GM23338 (cell line): ENCODE measurements at regions not wholly inside any gene's neighbourhood (a gene's known extent, or its start where the extent isn't known, plus 50 kb on each side); places are given as distances from the start of the nearest gene placed in this dataset.

ENCODE experiments used
- ATAC-seq: fragments of 200-7000 bp; cut with Tn5 transposase; 3 replicates; pipeline ENCODE4 v1.9.1; 2020
- DNase-seq: peaks from one replicate; pipeline ENCODE4 v3.0.0-alpha.2; 2015; ENCODE audit warnings: low spot score
- H2AFZ ChIP-seq: fragments of 200-600 bp; sonication (generic); 2 replicates; pipeline ENCODE4 v1.8.0; 2016; ENCODE audit warnings: antibody characterized with exemption, mild to moderate bottlenecking, moderate library complexity
- H3F3A ChIP-seq: fragments of 200-600 bp; sonication (generic); replicated peaks from 2 replicates; pipeline ENCODE4 v1.8.0; 2017; ENCODE audit warnings: antibody characterized with exemption, mixed run types, low read depth
- H3K27ac ChIP-seq: fragments of 200-600 bp; sonication (generic); 2 replicates; pipeline ENCODE4 v1.6.1; 2016; ENCODE audit warnings: low read depth
- H3K27me3 ChIP-seq: fragments of 200-600 bp; sonication (generic); 2 replicates; pipeline ENCODE4 v1.8.0; 2016; ENCODE audit warnings: mild to moderate bottlenecking, mixed run types, moderate library complexity; ENCODE audit not compliant: insufficient read depth
- H3K36me3 ChIP-seq: fragments of 200-600 bp; sonication (generic); 2 replicates; pipeline ENCODE4 v1.8.0; 2016; ENCODE audit warnings: mild to moderate bottlenecking; ENCODE audit not compliant: insufficient read depth
- H3K4me1 ChIP-seq: fragments of 200-600 bp; sonication (generic); 2 replicates; pipeline ENCODE4 v1.8.0; 2016; ENCODE audit warnings: mild to moderate bottlenecking, moderate library complexity; ENCODE audit not compliant: insufficient read depth
- H3K4me2 ChIP-seq: fragments of 200-600 bp; sonication (generic); 2 replicates; pipeline ENCODE4 v1.7.1; 2017; ENCODE audit warnings: mixed run types
- H3K4me3 ChIP-seq: fragments of 200-600 bp; sonication (generic); 2 replicates; pipeline ENCODE4 v1.6.1; 2016; ENCODE audit warnings: mixed run types
- H3K79me2 ChIP-seq: fragments of 200-600 bp; sonication (generic); replicated peaks from 2 replicates; pipeline ENCODE4 v1.8.0; 2017; ENCODE audit warnings: mild to moderate bottlenecking; ENCODE audit not compliant: insufficient read depth
- H3K9me2 ChIP-seq: fragments of 200-600 bp; sonication (generic); 2 replicates; pipeline ENCODE4 v1.8.0; 2017; ENCODE audit not compliant: insufficient read depth
- H4K20me1 ChIP-seq: fragments of 200-600 bp; sonication (generic); replicated peaks from 2 replicates; pipeline ENCODE4 v1.8.0; 2017; ENCODE audit warnings: mild to moderate bottlenecking; ENCODE audit not compliant: insufficient read depth
- H3K27ac Mint-ChIP-seq: 2 replicates; pipeline ENCODE4 v1.8.0; 2020; ENCODE audit warnings: inconsistent platforms, mild to moderate bottlenecking, moderate library complexity, mixed read lengths
- H3K27me3 Mint-ChIP-seq: 3 replicates; pipeline ENCODE4 v1.8.0; 2022; ENCODE audit warnings: low read depth, mild to moderate bottlenecking, moderate library complexity, mixed read lengths, inconsistent platforms; ENCODE audit not compliant: insufficient read depth, poor library complexity
- H3K36me3 Mint-ChIP-seq: 3 replicates; pipeline ENCODE4 v1.8.0; 2021; ENCODE audit warnings: low read depth, mild to moderate bottlenecking, inconsistent platforms, moderate library complexity, mixed read lengths
- H3K4me1 Mint-ChIP-seq: 3 replicates; pipeline ENCODE4 v1.8.0; 2020; ENCODE audit warnings: mild to moderate bottlenecking, inconsistent platforms, mixed read lengths
- H3K4me3 Mint-ChIP-seq: 3 replicates; pipeline ENCODE4 v1.8.0; 2021; ENCODE audit warnings: moderate library complexity, mild to moderate bottlenecking, inconsistent platforms, mixed read lengths
- H3K9me3 Mint-ChIP-seq: 3 replicates; pipeline ENCODE4 v1.8.0; 2020; ENCODE audit warnings: moderate library complexity, mild to moderate bottlenecking, inconsistent platforms, mixed read lengths
- CREB1 ChIP-seq: fragments of 250-450 bp; sonication (Bioruptor Pico); IDR thresholded peaks from 2 replicates; pipeline ENCODE4 v1.5.0; 2020; ENCODE audit warnings: low read depth, mild to moderate bottlenecking, moderate library complexity
- CTCF ChIP-seq, 2 experiments: fragments of 200-600 bp in 1 of 2; sonication (generic) in 1 of 2; conservative IDR thresholded peaks; 2 replicates each; pipeline versions ENCODE4 v1.5.1 to v1.6.1; 2016 to 2017; ENCODE audit warnings: antibody characterized with exemption in 2 of 2, low read depth in 2 of 2, mild to moderate bottlenecking in 2 of 2, moderate library complexity in 1 of 2
- ETS1 ChIP-seq: IDR thresholded peaks from 2 replicates; pipeline ENCODE4 v1.6.1; 2016; ENCODE audit warnings: antibody characterized with exemption
- EZH2 ChIP-seq: fragments of 200-600 bp; sonication (generic); IDR thresholded peaks from one replicate; pipeline ENCODE4 v1.8.0; 2017; ENCODE audit warnings: antibody characterized with exemption, mild to moderate bottlenecking, low read depth; ENCODE audit not compliant: unreplicated experiment
- EZH2phosphoT487 ChIP-seq: fragments of 200-600 bp; sonication (generic); IDR thresholded peaks from one replicate; pipeline ENCODE4 v1.8.1; 2018; ENCODE audit warnings: antibody characterized with exemption; ENCODE audit not compliant: unreplicated experiment
- JUNB ChIP-seq: IDR thresholded peaks from one replicate; pipeline ENCODE4 v1.6.1; 2016; ENCODE audit warnings: antibody characterized with exemption; ENCODE audit not compliant: unreplicated experiment
- NANOG ChIP-seq: IDR thresholded peaks from 2 replicates; pipeline ENCODE4 v1.6.1; 2016; ENCODE audit warnings: antibody characterized with exemption, borderline replicate concordance
- POLR2AphosphoS5 ChIP-seq: IDR thresholded peaks from 2 replicates; pipeline ENCODE4 v1.6.1; 2016; ENCODE audit warnings: antibody characterized with exemption, low read depth
- REST ChIP-seq: IDR thresholded peaks from one replicate; pipeline ENCODE4 v1.6.1; 2018; ENCODE audit warnings: antibody characterized with exemption; ENCODE audit not compliant: unreplicated experiment
- STAT1 ChIP-seq: IDR thresholded peaks from one replicate; pipeline ENCODE4 v1.6.1; 2016; ENCODE audit warnings: antibody characterized with exemption; ENCODE audit not compliant: unreplicated experiment

DNA sequence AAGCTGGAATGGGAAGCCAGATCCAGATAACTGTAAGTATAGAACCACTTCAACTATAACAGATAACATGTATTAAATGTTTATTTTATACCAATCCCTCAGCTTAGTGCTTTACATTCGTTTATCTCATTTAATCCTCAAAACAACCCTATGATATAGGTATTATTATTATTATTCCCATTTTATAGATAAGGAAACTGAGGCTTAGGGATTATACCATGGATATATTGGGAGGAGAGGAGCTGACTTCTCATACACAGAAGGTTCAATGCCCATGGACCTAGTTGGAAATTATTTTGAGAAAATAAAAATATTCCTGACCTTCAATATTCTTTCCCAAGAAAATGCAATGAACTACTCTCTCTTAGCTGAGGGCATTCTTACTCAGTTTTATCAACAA is 140.4 kb upstream of the C11orf58 start:
- no peaks in the 10 kb centered on the region for H3K36me3 ChIP-seq
- 0 out of 2 replicates have a peak, but pooled peaks cover 10% of the 10 kb centered on the region for H4K20me1 ChIP-seq
- no peak overlapping the region for H3K4me3 Mint-ChIP-seq
- ATAC-seq (no peak), DNase-seq (no peak)
- no peaks in the 10 kb centered on the region; the same call in 1 of the 2 replicates for H3K4me1 ChIP-seq
- no peaks in the 10 kb centered on the region for H3F3A ChIP-seq
- no peak for TF ChIP-seq CREB1 (CRISPR knock-in tag)
- no peak overlapping the region for H3K27ac Mint-ChIP-seq
- peaks cover 18% of the 10 kb centered on the region for H3K27me3 Mint-ChIP-seq
- no peak overlapping the region for H2AFZ ChIP-seq
- no peak overlapping the region for H3K4me2 ChIP-seq
- H3K27me3 ChIP-seq = peaks cover 54% of the 10 kb centered on the region
- H3K4me3 ChIP-seq = no peak overlapping the region
- no peak overlapping the region for H3K27ac ChIP-seq
- H3K9me3 Mint-ChIP-seq = no peaks in the 10 kb centered on the region
- no peaks in the 10 kb centered on the region for H3K79me2 ChIP-seq
- no peaks in the 10 kb centered on the region for H3K36me3 Mint-ChIP-seq
- H3K9me2 ChIP-seq = no peaks in the 10 kb centered on the region
- peaks cover 2% of the 10 kb centered on the region; the same call in 1 of the 3 replicates for H3K4me1 Mint-ChIP-seq

DNA sequence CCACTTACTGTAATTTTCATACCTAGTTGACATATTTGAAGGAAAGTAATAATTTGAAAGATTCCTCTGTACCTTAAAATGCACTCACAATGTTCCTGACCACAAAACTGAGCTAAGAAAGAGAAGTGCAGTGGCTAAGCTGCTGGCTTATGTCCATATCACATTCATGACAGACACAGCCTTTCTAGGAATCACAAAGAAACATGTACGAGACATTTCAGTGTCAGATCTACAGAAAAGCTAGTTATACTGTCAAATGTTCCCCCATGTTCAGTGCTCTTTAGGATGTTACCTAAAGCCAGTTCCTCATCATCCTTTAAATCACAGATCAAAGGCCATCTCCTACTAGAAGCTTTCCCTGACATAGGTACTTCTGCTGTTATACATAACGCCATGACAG is 142.2 kb upstream of the C11orf58 start:
- Histone ChIP-seq H4K20me1 (no peaks in the 10 kb centered on the region), H3F3A (no peaks in the 10 kb centered on the region), H3K27ac (no peak overlapping the region), H3K79me2 (no peaks in the 10 kb centered on the region), H3K4me2 (no peak overlapping the region), H3K4me3 (no peak overlapping the region), H3K4me1 (no peaks in the 10 kb centered on the region), H3K36me3 (no peaks in the 10 kb centered on the region), H2AFZ (no peak overlapping the region), H3K9me2 (no peaks in the 10 kb centered on the region), H3K27me3 (peaks cover 36% of the 10 kb centered on the region)
- no peak for ATAC-seq
- peaks cover 9% of the 10 kb centered on the region for H3K27me3 Mint-ChIP-seq
- no peak overlapping the region for H3K27ac Mint-ChIP-seq
- no peak for TF ChIP-seq JUNB
- TF ChIP-seq CREB1 (CRISPR knock-in tag) = no peak
- no peak for TF ChIP-seq CTCF (conservative IDR thresholded peaks at IDR 0.05; ENCODE audit: low read depth in 2 of 2)
- TF ChIP-seq POLR2AphosphoS5 = no peak
- no peak for TF ChIP-seq EZH2phosphoT487
- no peak for TF ChIP-seq STAT1
- H3K9me3 Mint-ChIP-seq = no peaks in the 10 kb centered on the region
- no peaks in the 10 kb centered on the region for H3K36me3 Mint-ChIP-seq
- no peak for DNase-seq
- H3K4me3 Mint-ChIP-seq = no peak overlapping the region
- no peaks in the 10 kb centered on the region for H3K4me1 Mint-ChIP-seq

GRCh38 chr11:16591157-16591556 is 147.3 kb upstream of the C11orf58 start:
- H3K4me3 Mint-ChIP-seq = no peak overlapping the region
- Histone ChIP-seq H3K4me3 (no peak overlapping the region), H3K9me2 (no peaks in the 10 kb centered on the region), H3K4me2 (no peak overlapping the region), H2AFZ (no peak overlapping the region), H3F3A (no peaks in the 10 kb centered on the region), H3K27me3 (no peaks in the 10 kb centered on the region; the same call in 1 of the 2 replicates), H3K27ac (no peak overlapping the region), H3K79me2 (no peaks in the 10 kb centered on the region), H4K20me1 (no peaks in the 10 kb centered on the region), H3K36me3 (no peaks in the 10 kb centered on the region), H3K4me1 (no peaks in the 10 kb centered on the region)
- no peaks in the 10 kb centered on the region for H3K9me3 Mint-ChIP-seq
- no peaks in the 10 kb centered on the region for H3K36me3 Mint-ChIP-seq
- ATAC-seq (no peak), DNase-seq (no peak)
- H3K27ac Mint-ChIP-seq = no peak overlapping the region
- H3K4me1 Mint-ChIP-seq = no peaks in the 10 kb centered on the region
- peaks cover 3% of the 10 kb centered on the region for H3K27me3 Mint-ChIP-seq
- TF ChIP-seq EZH2phosphoT487 (no peak), ETS1 (no peak), NANOG (no peak), POLR2AphosphoS5 (no peak), EZH2 (no peak), REST (no peak), CREB1 (CRISPR knock-in tag) (no peak), CTCF (conservative IDR thresholded peaks at IDR 0.05; ENCODE audit: low read depth in 2 of 2) (no peak)
